Astrocyte (in vitro differentiated cells and primary cell): ENCODE measurements at regions not wholly inside any gene's neighbourhood (a gene's known extent, or its start where the extent isn't known, plus 50 kb on each side); places are given as distances from the start of the nearest gene placed in this dataset.

Experiments
- DNase-seq: peaks from one replicate; pipeline ENCODE4 v3.0.0-alpha.2; 2010; ENCODE audit warnings: low read depth
- FAIRE-seq: peaks from 2 replicates; lab custom pipeline; 2011; peaks lifted over from hg19 to GRCh38; lab: Jason Lieb, UNC
- H2AFZ ChIP-seq: 2 replicates; pipeline ENCODE4 v1.6.0; 2012; ENCODE audit warnings: low read depth, low read length, inconsistent platforms
- H3K27ac ChIP-seq: 2 replicates; pipeline ENCODE4 v1.5.1; 2011; ENCODE audit warnings: low read depth, low read length, inconsistent platforms
- H3K27me3 ChIP-seq: 2 replicates; pipeline ENCODE4 v1.6.0; 2011; ENCODE audit warnings: low read length, inconsistent platforms; ENCODE audit not compliant: insufficient read depth
- H3K36me3 ChIP-seq: 2 replicates; pipeline ENCODE4 v1.5.1; 2011; ENCODE audit warnings: low read length, inconsistent platforms; ENCODE audit not compliant: insufficient read depth
- H3K4me1 ChIP-seq: 2 replicates; pipeline ENCODE4 v1.5.1; 2011; ENCODE audit warnings: low read length, inconsistent platforms; ENCODE audit not compliant: insufficient read depth
- H3K4me2 ChIP-seq: 2 replicates; pipeline ENCODE4 v1.6.0; 2012; ENCODE audit warnings: low read length, inconsistent platforms
- H3K4me3 ChIP-seq: 2 replicates; pipeline ENCODE4 v1.5.1; 2011; ENCODE audit warnings: low read depth, mild to moderate bottlenecking, low read length, inconsistent platforms; ENCODE audit not compliant: insufficient read depth
- H3K79me2 ChIP-seq: 2 replicates; pipeline ENCODE4 v1.6.0; 2012; ENCODE audit warnings: mild to moderate bottlenecking, low read length, inconsistent platforms; ENCODE audit not compliant: insufficient read depth
- H3K9ac ChIP-seq: 2 replicates; pipeline ENCODE4 v1.6.0; 2012; ENCODE audit warnings: mild to moderate bottlenecking, low read length, inconsistent platforms
- H3K9me3 ChIP-seq: 2 replicates; pipeline ENCODE4 v1.5.1; 2012; ENCODE audit warnings: low read depth, mild to moderate bottlenecking, low read length, inconsistent platforms; ENCODE audit not compliant: insufficient read depth
- H4K20me1 ChIP-seq: 2 replicates; pipeline ENCODE4 v1.6.0; 2012; ENCODE audit warnings: low read length, inconsistent platforms; ENCODE audit not compliant: insufficient read depth
- H3K27ac Mint-ChIP-seq: one replicate; pipeline ENCODE4 v1.8.0; 2021; ENCODE audit warnings: mild to moderate bottlenecking, mixed read lengths; ENCODE audit not compliant: unreplicated experiment
- H3K27me3 Mint-ChIP-seq: one replicate; pipeline ENCODE4 v1.8.0; 2021; ENCODE audit warnings: low read depth, mixed read lengths; ENCODE audit not compliant: unreplicated experiment
- H3K36me3 Mint-ChIP-seq: one replicate; pipeline ENCODE4 v1.8.0; 2021; ENCODE audit warnings: low read depth, mixed read lengths; ENCODE audit not compliant: unreplicated experiment
- H3K4me1 Mint-ChIP-seq: one replicate; pipeline ENCODE4 v1.8.0; 2021; ENCODE audit warnings: low read depth, mixed read lengths; ENCODE audit not compliant: unreplicated experiment
- H3K4me3 Mint-ChIP-seq: one replicate; pipeline ENCODE4 v1.8.0; 2021; ENCODE audit warnings: mild to moderate bottlenecking, moderate library complexity, mixed read lengths; ENCODE audit not compliant: unreplicated experiment
- H3K9me3 Mint-ChIP-seq: one replicate; pipeline ENCODE4 v1.8.0; 2021; ENCODE audit warnings: mild to moderate bottlenecking, mixed read lengths; ENCODE audit not compliant: unreplicated experiment
- CTCF ChIP-seq: IDR thresholded peaks from 2 replicates; pipeline ENCODE4 v1.5.1; 2011; ENCODE audit warnings: low read depth, mild to moderate bottlenecking, inconsistent platforms, low read length, moderate library complexity; ENCODE audit not compliant: insufficient read depth
- EZH2 ChIP-seq: IDR thresholded peaks from 2 replicates; pipeline ENCODE4 v1.6.1; 2012; ENCODE audit warnings: mild to moderate bottlenecking, low read length, inconsistent platforms; ENCODE audit not compliant: insufficient read depth

- no peak for FAIRE-seq
- no peak overlapping the region for H3K27ac Mint-ChIP-seq
These were observed 395.7 kb upstream of the MAP3K7 start for GRCh38 chr6:90982581-90982980.

GRCh38 chr6:90982051-90982450 lies 395.2 kb upstream of the MAP3K7 start:
- no peaks in the 10 kb centered on the region for H3K4me1 ChIP-seq
- Mint-ChIP-seq H3K27me3 (no peaks in the 10 kb centered on the region), H3K9me3 (no peaks in the 10 kb centered on the region), H3K4me3 (no peak overlapping the region), H3K4me1 (peaks cover 13% of the 10 kb centered on the region), H3K27ac (no peak overlapping the region), H3K36me3 (no peaks in the 10 kb centered on the region)
- no peak for DNase-seq
- no peaks in the 10 kb centered on the region for H3K27me3 ChIP-seq
- no peak overlapping the region for H2AFZ ChIP-seq
- H3K4me2 ChIP-seq = no peak overlapping the region
- no peak overlapping the region for H3K9ac ChIP-seq
- TF ChIP-seq CTCF (no peak), EZH2 (no peak)
- no peak overlapping the region for H3K27ac ChIP-seq
- H3K36me3 ChIP-seq = no peaks in the 10 kb centered on the region
- H3K4me3 ChIP-seq = no peak overlapping the region
- no peaks in the 10 kb centered on the region for H3K9me3 ChIP-seq
- no peak for FAIRE-seq
- H4K20me1 ChIP-seq = no peaks in the 10 kb centered on the region
- H3K79me2 ChIP-seq = no peaks in the 10 kb centered on the region

More at GRCh38 chr6:90982581-90982980, 395.7 kb upstream of the MAP3K7 start:
- TF ChIP-seq CTCF (no peak), EZH2 (no peak)
- Mint-ChIP-seq H3K36me3 (no peaks in the 10 kb centered on the region), H3K9me3 (no peaks in the 10 kb centered on the region), H3K4me3 (no peak overlapping the region), H3K4me1 (peaks cover 11% of the 10 kb centered on the region), H3K27me3 (no peaks in the 10 kb centered on the region)
- Histone ChIP-seq H3K9ac (no peak overlapping the region), H3K4me2 (no peak overlapping the region), H3K27me3 (no peaks in the 10 kb centered on the region), H3K79me2 (no peaks in the 10 kb centered on the region), H3K9me3 (no peaks in the 10 kb centered on the region), H3K4me3 (no peak overlapping the region), H2AFZ (no peak overlapping the region), H3K27ac (no peak overlapping the region), H4K20me1 (no peaks in the 10 kb centered on the region), H3K36me3 (no peaks in the 10 kb centered on the region), H3K4me1 (no peaks in the 10 kb centered on the region)
- DNase-seq = no peak

- H3K27ac ChIP-seq = no peak overlapping the region
- H3K4me3 Mint-ChIP-seq = no peak overlapping the region
- H4K20me1 ChIP-seq = no peaks in the 10 kb centered on the region
- no peaks in the 10 kb centered on the region for H3K27me3 Mint-ChIP-seq
- TF ChIP-seq EZH2 (no peak), CTCF (no peak)
- H3K4me1 ChIP-seq = no peaks in the 10 kb centered on the region
- DNase-seq = no peak
- no peaks in the 10 kb centered on the region for H3K36me3 Mint-ChIP-seq
- H3K9me3 ChIP-seq = no peaks in the 10 kb centered on the region
- H2AFZ ChIP-seq = no peak overlapping the region
- H3K27me3 ChIP-seq = no peaks in the 10 kb centered on the region
- peaks cover 20% of the 10 kb centered on the region for H3K4me1 Mint-ChIP-seq
- peaks cover 2% of the 10 kb centered on the region for H3K9me3 Mint-ChIP-seq
- peak overlapping the region; percentile 80 for H3K27ac Mint-ChIP-seq
- no peak overlapping the region for H3K4me3 ChIP-seq
- no peak overlapping the region for H3K4me2 ChIP-seq
- no peaks in the 10 kb centered on the region for H3K79me2 ChIP-seq
- no peak for FAIRE-seq
- no peak overlapping the region for H3K9ac ChIP-seq
- H3K36me3 ChIP-seq = no peaks in the 10 kb centered on the region
These were observed 391.2 kb upstream of the MAP3K7 start for GRCh38 chr6:90978046-90978445.
